ENCODE measurements at regions not wholly inside any gene's neighbourhood (a gene's known extent, or its start where the extent isn't known, plus 50 kb on each side); places are given as distances from the start of the nearest gene placed in this dataset.

DNA sequence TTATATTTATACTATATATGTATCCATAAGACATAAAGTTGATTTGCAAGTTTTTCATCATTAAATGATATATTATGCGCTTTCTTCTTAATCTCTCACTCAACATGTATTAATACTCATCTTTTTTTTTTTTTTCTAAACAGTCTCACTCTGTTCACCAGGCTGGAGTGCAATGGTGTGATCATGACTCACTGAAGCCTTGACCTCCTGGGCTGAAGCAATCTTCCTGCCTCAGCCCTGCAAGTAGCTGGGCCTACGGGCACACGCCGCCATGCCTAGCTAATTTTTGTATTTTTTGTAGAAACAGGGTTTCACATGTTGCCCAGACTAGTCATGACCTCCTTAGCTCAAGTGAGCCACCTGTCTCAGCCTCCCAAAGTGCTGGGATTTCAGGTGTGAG is 51.4 kb upstream of the MAP4K3 start (continued):
- TF ChIP-seq, protein P1, sequence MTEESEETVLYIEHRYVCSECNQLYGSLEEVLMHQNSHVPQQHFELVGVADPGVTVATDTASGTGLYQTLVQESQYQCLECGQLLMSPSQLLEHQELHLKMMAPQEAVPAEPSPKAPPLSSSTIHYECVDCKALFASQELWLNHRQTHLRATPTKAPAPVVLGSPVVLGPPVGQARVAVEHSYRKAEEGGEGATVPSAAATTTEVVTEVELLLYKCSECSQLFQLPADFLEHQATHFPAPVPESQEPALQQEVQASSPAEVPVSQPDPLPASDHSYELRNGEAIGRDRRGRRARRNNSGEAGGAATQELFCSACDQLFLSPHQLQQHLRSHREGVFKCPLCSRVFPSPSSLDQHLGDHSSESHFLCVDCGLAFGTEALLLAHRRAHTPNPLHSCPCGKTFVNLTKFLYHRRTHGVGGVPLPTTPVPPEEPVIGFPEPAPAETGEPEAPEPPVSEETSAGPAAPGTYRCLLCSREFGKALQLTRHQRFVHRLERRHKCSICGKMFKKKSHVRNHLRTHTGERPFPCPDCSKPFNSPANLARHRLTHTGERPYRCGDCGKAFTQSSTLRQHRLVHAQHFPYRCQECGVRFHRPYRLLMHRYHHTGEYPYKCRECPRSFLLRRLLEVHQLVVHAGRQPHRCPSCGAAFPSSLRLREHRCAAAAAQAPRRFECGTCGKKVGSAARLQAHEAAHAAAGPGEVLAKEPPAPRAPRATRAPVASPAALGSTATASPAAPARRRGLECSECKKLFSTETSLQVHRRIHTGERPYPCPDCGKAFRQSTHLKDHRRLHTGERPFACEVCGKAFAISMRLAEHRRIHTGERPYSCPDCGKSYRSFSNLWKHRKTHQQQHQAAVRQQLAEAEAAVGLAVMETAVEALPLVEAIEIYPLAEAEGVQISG (CRISPR knock-in tag; IDR thresholded peaks at IDR 0.05), result peak; percentile 37; the same call in 1 of the 2 replicates
- TF ChIP-seq ZBTB38 (CRISPR knock-in tag; IDR thresholded peaks at IDR 0.05) (peak; percentile 96), ZNF281 (CRISPR knock-in tag; IDR thresholded peaks at IDR 0.05; ENCODE audit: borderline replicate concordance) (no peak), NCOA5 (CRISPR knock-in tag; IDR thresholded peaks at IDR 0.05) (no peak), NFKBIZ (CRISPR knock-in tag; IDR thresholded peaks at IDR 0.05) (0 out of 2 replicates have a peak, but pooled peaks have one; percentile 34), MAF1 (CRISPR knock-in tag; IDR thresholded peaks at IDR 0.05; ENCODE audit: borderline replicate concordance) (no peak), CEBPG (CRISPR knock-in tag; IDR thresholded peaks at IDR 0.05) (peak; percentile 89), FOXA3 (CRISPR knock-in tag; IDR thresholded peaks at IDR 0.05) (peak; percentile 67), STAG1 (CRISPR knock-in tag; IDR thresholded peaks at IDR 0.05) (peak; percentile 31), CEBPB (IDR thresholded peaks at IDR 0.05; ENCODE audit: borderline replicate concordance, low read depth, low read length) (peak; percentile 91), HMG20B (CRISPR knock-in tag; conservative IDR thresholded peaks at IDR 0.05) (0 out of 2 replicates have a peak, but pooled peaks have one; percentile 20), SOX13 (IDR thresholded peaks at IDR 0.05) (no peak), SOX13 (CRISPR knock-in tag; conservative IDR thresholded peaks at IDR 0.05 in 1 of 2, IDR thresholded peaks at IDR 0.05 in 1 of 2) (peak in 1 of 2 experiments; percentile 39; a peak in 1 of 4 replicates), MIXL1 (CRISPR knock-in tag; IDR thresholded peaks at IDR 0.05) (peak; percentile 59; the same call in 1 of the 2 replicates), ZBTB3 (CRISPR knock-in tag; IDR thresholded peaks at IDR 0.05; ENCODE audit: borderline replicate concordance, low read depth) (no peak), TBX3 (IDR thresholded peaks at IDR 0.05; ENCODE audit: borderline replicate concordance) (0 out of 2 replicates have a peak, but pooled peaks have one; percentile 20), ZNF331 (CRISPR knock-in tag; IDR thresholded peaks at IDR 0.05) (no peak), IRF2 (CRISPR knock-in tag; IDR thresholded peaks at IDR 0.05) (peak; percentile 69; the same call in 1 of the 2 replicates), ZFY (CRISPR knock-in tag; IDR thresholded peaks at IDR 0.05) (peak; percentile 46), SMARCC2 (IDR thresholded peaks at IDR 0.05) (no peak), SMAD9 (CRISPR knock-in tag; IDR thresholded peaks at IDR 0.05) (no peak), HOXA5 (CRISPR knock-in tag; IDR thresholded peaks at IDR 0.05) (0 out of 2 replicates have a peak, but pooled peaks have one; percentile 25), FOXO1 (CRISPR knock-in tag; IDR thresholded peaks at IDR 0.05) (peak; percentile 31; the same call in 1 of the 2 replicates), SAP130 (CRISPR knock-in tag; IDR thresholded peaks at IDR 0.05; ENCODE audit: low read depth) (peak; percentile 76), ELF3 (CRISPR knock-in tag; IDR thresholded peaks at IDR 0.05) (peak; percentile 64), GABPB1 (CRISPR knock-in tag; IDR thresholded peaks at IDR 0.05) (peak; percentile 41), MBD4 (IDR thresholded peaks at IDR 0.05; ENCODE audit: borderline replicate concordance, low read length) (no peak)
- TF ChIP-seq, protein P2, sequence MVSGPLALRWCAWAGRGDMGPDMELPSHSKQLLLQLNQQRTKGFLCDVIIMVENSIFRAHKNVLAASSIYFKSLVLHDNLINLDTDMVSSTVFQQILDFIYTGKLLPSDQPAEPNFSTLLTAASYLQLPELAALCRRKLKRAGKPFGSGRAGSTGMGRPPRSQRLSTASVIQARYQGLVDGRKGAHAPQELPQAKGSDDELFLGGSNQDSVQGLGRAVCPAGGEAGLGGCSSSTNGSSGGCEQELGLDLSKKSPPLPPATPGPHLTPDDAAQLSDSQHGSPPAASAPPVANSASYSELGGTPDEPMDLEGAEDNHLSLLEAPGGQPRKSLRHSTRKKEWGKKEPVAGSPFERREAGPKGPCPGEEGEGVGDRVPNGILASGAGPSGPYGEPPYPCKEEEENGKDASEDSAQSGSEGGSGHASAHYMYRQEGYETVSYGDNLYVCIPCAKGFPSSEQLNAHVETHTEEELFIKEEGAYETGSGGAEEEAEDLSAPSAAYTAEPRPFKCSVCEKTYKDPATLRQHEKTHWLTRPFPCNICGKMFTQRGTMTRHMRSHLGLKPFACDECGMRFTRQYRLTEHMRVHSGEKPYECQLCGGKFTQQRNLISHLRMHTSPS (CRISPR knock-in tag; IDR thresholded peaks at IDR 0.05; ENCODE audit: low read depth), result peak; percentile 57; the same call in 1 of the 2 replicates
